Gastrocnemius medialis (tissue), 4 donors: ENCODE measurements at regions not wholly inside any gene's neighbourhood (a gene's known extent, or its start where the extent isn't known, plus 50 kb on each side); places are given as distances from the start of the nearest gene placed in this dataset.

Experiments
- ATAC-seq, 2 donors: fragments of 150-250 bp; one replicate each; pipeline ENCODE4 v1.9.1; 2016
- DNase-seq, 2 donors: peaks; one replicate each; pipeline ENCODE4 v3.0.0-alpha.2; 2019
- H3K27ac ChIP-seq, 4 donors: fragments of 200-600 bp; sonication (generic); 1 replicate in 1 of 4; 2 replicates in 3 of 4; pipeline ENCODE4 v1.5.1; 2016 to 2018; ENCODE audit warnings: mild to moderate bottlenecking in 2 of 4, moderate library complexity in 1 of 4
- H3K27me3 ChIP-seq, 3 donors: fragments of 200-600 bp; sonication (generic) in 2 of 3; 1 replicate in 1 of 3; 2 replicates in 2 of 3; pipeline versions ENCODE4 v1.5.1 to v1.6.0; 2016 to 2019; ENCODE audit warnings: mild to moderate bottlenecking in 1 of 3, moderate library complexity in 1 of 3
- H3K36me3 ChIP-seq, 2 donors: fragments of 200-600 bp; sonication (generic) in 1 of 2; one replicate each; pipeline ENCODE4 v1.5.1; 2017 to 2018
- H3K4me1 ChIP-seq, 2 donors: fragments of 200-600 bp; sonication (generic) in 1 of 2; one replicate each; pipeline ENCODE4 v1.5.1; 2016 to 2017; ENCODE audit warnings: mild to moderate bottlenecking in 2 of 2
- H3K4me3 ChIP-seq, 4 donors: fragments of 200-600 bp; sonication (generic) in 3 of 4; 1 replicate in 1 of 4; 2 replicates in 3 of 4; pipeline ENCODE4 v1.5.1; 2016 to 2019; ENCODE audit warnings: mild to moderate bottlenecking in 2 of 4
- H3K9me3 ChIP-seq, 3 donors: fragments of 200-600 bp; sonication (generic) in 2 of 3; 1 replicate in 1 of 3; 2 replicates in 2 of 3; pipeline ENCODE4 v1.5.1; 2016 to 2019
- CTCF ChIP-seq, 5 experiments: fragments of 450-650 bp in 3 of 5; fragments of 200-600 bp in 2 of 5; sonication (generic) in 2 of 5; IDR thresholded peaks in 4 of 5; conservative IDR thresholded peaks in 1 of 5; 1 replicate in 4 of 5; 2 replicates in 1 of 5; pipeline ENCODE4 v1.5.1; 2016 to 2019; ENCODE audit warnings: antibody characterized with exemption in 5 of 5, mild to moderate bottlenecking in 3 of 5, moderate library complexity in 3 of 5
- POLR2A ChIP-seq, 2 donors: fragments of 450-650 bp; IDR thresholded peaks; one replicate each; pipeline ENCODE4 v1.6.1; 2017; ENCODE audit warnings: antibody characterized with exemption in 2 of 2, mild to moderate bottlenecking in 2 of 2, moderate library complexity in 2 of 2
- in situ Hi-C, 4 donors: fragments of 200-750 bp; cut with MboI; loops; one replicate each; pipeline versions ENCODE4 v1.15.0 to v1.8.0; 2017; ENCODE audit warnings: low sequenced_read_pairs in 4 of 4
- intact Hi-C: fragments of 100-400 bp; cut with DNase I; formaldehyde crosslinking; loops from one replicate; pipeline ENCODE4 v1.15.1; 2023; ENCODE audit warnings: low total_unique reads

GRCh38 chr2:104904889-104905288 is 51.0 kb downstream of the POU3F3 start:
- Histone ChIP-seq H3K27me3 (no peaks in the 10 kb centered on the region), H3K4me1 (no peaks in the 10 kb centered on the region), H3K36me3 (no peaks in the 10 kb centered on the region), H3K27ac (no peak overlapping the region), H3K4me3 (no peak overlapping the region), H3K9me3 (no peaks in the 10 kb centered on the region)
- intact Hi-C loops, result no loop called here
- DNase-seq (no peak), ATAC-seq (no peak)
- in situ Hi-C loops, result no loop called here
- no peak for TF ChIP-seq POLR2A (IDR thresholded peaks at IDR 0.05)

GRCh38 chr2:104909317-104909716 is 55.4 kb downstream of the POU3F3 start:
- Histone ChIP-seq H3K36me3 (no peaks in the 10 kb centered on the region), H3K9me3 (no peaks in the 10 kb centered on the region), H3K4me3 (no peak overlapping the region), H3K27me3 (no peaks in the 10 kb centered on the region), H3K27ac (no peak overlapping the region), H3K4me1 (no peaks in the 10 kb centered on the region)
- intact Hi-C loops, result no loop called here
- TF ChIP-seq CTCF (IDR thresholded peaks at IDR 0.05 in 4 of 5, conservative IDR thresholded peaks at IDR 0.05 in 1 of 5) (no peak), POLR2A (IDR thresholded peaks at IDR 0.05) (no peak)
- no peak for DNase-seq
- ATAC-seq, result no peak
- in situ Hi-C loops, result no loop called here

GRCh38 chr2:104914509-104914908 is 60.6 kb downstream of the POU3F3 start:
- intact Hi-C loops (no loop called here), in situ Hi-C loops (no loop called here)
- Histone ChIP-seq H3K36me3 (no peaks in the 10 kb centered on the region), H3K4me1 (no peaks in the 10 kb centered on the region), H3K27me3 (no peaks in the 10 kb centered on the region), H3K4me3 (no peak overlapping the region), H3K27ac (no peak overlapping the region), H3K9me3 (no peaks in the 10 kb centered on the region)
- no peak for DNase-seq
- no peak for ATAC-seq
- no peak for TF ChIP-seq CTCF (IDR thresholded peaks at IDR 0.05 in 4 of 5, conservative IDR thresholded peaks at IDR 0.05 in 1 of 5)
- TF ChIP-seq POLR2A (IDR thresholded peaks at IDR 0.05), result no peak

GRCh38 chr2:104915107-104915793 is 61.3 kb downstream of the POU3F3 start:
- Histone ChIP-seq H3K27ac (no peak overlapping the region), H3K4me1 (no peaks in the 10 kb centered on the region), H3K9me3 (no peaks in the 10 kb centered on the region), H3K27me3 (no peaks in the 10 kb centered on the region), H3K36me3 (no peaks in the 10 kb centered on the region), H3K4me3 (no peak overlapping the region)
- in situ Hi-C loops, result no loop called here
- DNase-seq, result no peak
- no peak for ATAC-seq
- intact Hi-C loops, result no loop called here
- TF ChIP-seq CTCF (IDR thresholded peaks at IDR 0.05 in 4 of 5, conservative IDR thresholded peaks at IDR 0.05 in 1 of 5) (no peak), POLR2A (IDR thresholded peaks at IDR 0.05) (no peak)

GRCh38 chr2:104919127-104919526 is 65.2 kb downstream of the POU3F3 start:
- intact Hi-C loops, result no loop called here
- DNase-seq (no peak), ATAC-seq (no peak)
- in situ Hi-C loops, result no loop called here
- Histone ChIP-seq H3K27me3 (no peaks in the 10 kb centered on the region), H3K9me3 (no peaks in the 10 kb centered on the region), H3K4me3 (no peak overlapping the region), H3K4me1 (no peaks in the 10 kb centered on the region), H3K27ac (no peak overlapping the region), H3K36me3 (no peaks in the 10 kb centered on the region)
- TF ChIP-seq CTCF (IDR thresholded peaks at IDR 0.05 in 4 of 5, conservative IDR thresholded peaks at IDR 0.05 in 1 of 5) (no peak), POLR2A (IDR thresholded peaks at IDR 0.05) (no peak)
